Body of pancreas (tissue), 4 donors: ENCODE measurements at regions not wholly inside any gene's neighbourhood (a gene's known extent, or its start where the extent isn't known, plus 50 kb on each side); places are given as distances from the start of the nearest gene placed in this dataset.

Source experiments
- ATAC-seq: fragments of 150-250 bp; one replicate; pipeline ENCODE4 v1.9.1; 2016
- DNase-seq, 4 donors: peaks; one replicate each; pipeline ENCODE4 v3.0.0-alpha.2; 2019
- H3K27ac ChIP-seq, 4 donors: fragments of 200-600 bp; sonication (generic); 1 replicate in 3 of 4; 2 replicates in 1 of 4; pipeline versions ENCODE4 v1.5.1 to v1.6.1; 2016 to 2019; ENCODE audit warnings: mild to moderate bottlenecking in 1 of 4, mixed read lengths in 1 of 4, moderate library complexity in 1 of 4
- H3K27me3 ChIP-seq, 2 donors: fragments of 200-600 bp; sonication (generic); one replicate each; pipeline ENCODE4 v1.6.0; 2016; ENCODE audit warnings: mild to moderate bottlenecking in 1 of 2
- H3K36me3 ChIP-seq, 2 donors: fragments of 200-600 bp; sonication (generic); replicated peaks in 1 of 2; 2 replicates each; pipeline ENCODE4 v1.5.1; 2016; ENCODE audit warnings: low read depth in 2 of 2; ENCODE audit not compliant: insufficient read depth in 1 of 2
- H3K4me1 ChIP-seq: fragments of 200-600 bp; sonication (generic); one replicate; pipeline ENCODE4 v1.6.0; 2016
- H3K4me3 ChIP-seq, 2 donors: fragments of 200-600 bp; sonication (generic); 1 replicate in 1 of 2; 2 replicates in 1 of 2; pipeline ENCODE4 v1.5.1; 2016 to 2019
- H3K9me3 ChIP-seq, 3 donors: fragments of 200-600 bp; sonication (generic); 1 replicate in 2 of 3; 2 replicates in 1 of 3; pipeline ENCODE4 v1.5.1; 2016
- POLR2A ChIP-seq, 3 donors: fragments of 450-650 bp; IDR thresholded peaks; one replicate each; pipeline ENCODE4 v1.6.1; 2016; ENCODE audit warnings: antibody characterized with exemption in 3 of 3, mild to moderate bottlenecking in 2 of 3
- WGBS, 2 donors: methylation state at CpG; one replicate each; pipeline ENCODE4 v1.1.5; 2017; 5-methylcytosine and 5-hydroxymethylcytosine counted together
- intact Hi-C: fragments of 100-400 bp; cut with DNase I; formaldehyde crosslinking; loops from one replicate; pipeline ENCODE4 v1.15.1; 2023
- TF ChIP-seq, protein P1 (sequence below), 7 experiments: fragments of 450-650 bp in 4 of 7; fragments of 200-600 bp in 3 of 7; sonication (generic) in 3 of 7; IDR thresholded peaks; one replicate each; pipeline ENCODE4 v1.5.1; 2016 to 2019; ENCODE audit warnings: antibody characterized with exemption in 7 of 7

DNA sequence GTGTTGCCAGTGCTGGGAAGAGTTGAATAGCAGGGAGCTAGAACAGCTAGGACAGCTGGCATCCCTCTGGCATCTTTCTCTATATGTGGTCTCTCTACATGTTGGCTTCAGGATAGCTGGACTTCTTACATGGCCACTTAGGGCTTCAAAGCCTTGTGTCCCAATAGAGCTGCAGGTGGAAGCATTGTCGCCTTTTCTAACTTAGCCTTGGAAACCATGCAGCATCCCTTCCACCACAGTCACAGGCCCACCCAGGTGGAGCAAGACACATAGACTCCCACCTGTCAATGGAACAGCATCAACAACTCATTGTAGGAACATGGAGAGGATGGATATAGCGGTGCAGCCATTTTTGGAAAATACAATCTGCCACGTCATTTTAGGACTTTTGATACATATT lies 149.0 kb downstream of the AASDH start:
- Histone ChIP-seq H3K27ac (no peak overlapping the region), H3K9me3 (no peaks in the 10 kb centered on the region), H3K4me1 (peaks cover 4% of the 10 kb centered on the region), H3K36me3 (no peaks in the 10 kb centered on the region), H3K27me3 (no peaks in the 10 kb centered on the region), H3K4me3 (no peak overlapping the region)
- no peak for TF ChIP-seq POLR2A (IDR thresholded peaks at IDR 0.05)
- TF ChIP-seq, protein P1, sequence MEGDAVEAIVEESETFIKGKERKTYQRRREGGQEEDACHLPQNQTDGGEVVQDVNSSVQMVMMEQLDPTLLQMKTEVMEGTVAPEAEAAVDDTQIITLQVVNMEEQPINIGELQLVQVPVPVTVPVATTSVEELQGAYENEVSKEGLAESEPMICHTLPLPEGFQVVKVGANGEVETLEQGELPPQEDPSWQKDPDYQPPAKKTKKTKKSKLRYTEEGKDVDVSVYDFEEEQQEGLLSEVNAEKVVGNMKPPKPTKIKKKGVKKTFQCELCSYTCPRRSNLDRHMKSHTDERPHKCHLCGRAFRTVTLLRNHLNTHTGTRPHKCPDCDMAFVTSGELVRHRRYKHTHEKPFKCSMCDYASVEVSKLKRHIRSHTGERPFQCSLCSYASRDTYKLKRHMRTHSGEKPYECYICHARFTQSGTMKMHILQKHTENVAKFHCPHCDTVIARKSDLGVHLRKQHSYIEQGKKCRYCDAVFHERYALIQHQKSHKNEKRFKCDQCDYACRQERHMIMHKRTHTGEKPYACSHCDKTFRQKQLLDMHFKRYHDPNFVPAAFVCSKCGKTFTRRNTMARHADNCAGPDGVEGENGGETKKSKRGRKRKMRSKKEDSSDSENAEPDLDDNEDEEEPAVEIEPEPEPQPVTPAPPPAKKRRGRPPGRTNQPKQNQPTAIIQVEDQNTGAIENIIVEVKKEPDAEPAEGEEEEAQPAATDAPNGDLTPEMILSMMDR (IDR thresholded peaks at IDR 0.05), result no peak
- ATAC-seq, result no peak
- 88 to 94% methylated on average over 3 of the region's 3 CpGs for WGBS, 2 donors
- intact Hi-C loops, result no loop called here
- no peak for DNase-seq

DNA sequence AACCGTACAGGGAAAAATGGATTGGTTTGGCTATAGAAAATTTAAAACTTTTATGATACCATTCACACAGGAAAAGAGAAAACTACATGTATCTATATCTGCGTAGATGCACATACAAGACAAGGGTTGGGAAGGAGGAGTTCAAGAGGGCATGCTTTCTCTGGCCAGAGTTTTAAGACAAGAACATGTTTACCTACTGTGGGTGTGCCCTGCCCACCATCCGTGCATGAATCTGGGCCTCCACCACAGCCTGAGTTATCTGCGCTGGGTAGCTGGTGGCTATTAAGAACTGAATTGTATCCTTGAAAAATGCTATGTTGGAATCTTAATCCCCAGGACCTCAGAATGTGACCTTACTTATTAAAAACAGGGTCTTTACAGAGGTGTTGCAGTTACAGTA lies 151.6 kb downstream of the AASDH start:
- no peak for ATAC-seq
- Histone ChIP-seq H3K27ac (no peak overlapping the region), H3K27me3 (no peaks in the 10 kb centered on the region), H3K4me1 (peaks cover under 1% of the 10 kb centered on the region), H3K9me3 (no peaks in the 10 kb centered on the region), H3K36me3 (no peaks in the 10 kb centered on the region), H3K4me3 (no peak overlapping the region)
- 80 to 85% methylated on average over 4 of the region's 4 CpGs for WGBS, 2 donors
- intact Hi-C loops, result no loop called here
- no peak for TF ChIP-seq POLR2A (IDR thresholded peaks at IDR 0.05)
- TF ChIP-seq, protein P1 (IDR thresholded peaks at IDR 0.05), result no peak
- no peak for DNase-seq

DNA sequence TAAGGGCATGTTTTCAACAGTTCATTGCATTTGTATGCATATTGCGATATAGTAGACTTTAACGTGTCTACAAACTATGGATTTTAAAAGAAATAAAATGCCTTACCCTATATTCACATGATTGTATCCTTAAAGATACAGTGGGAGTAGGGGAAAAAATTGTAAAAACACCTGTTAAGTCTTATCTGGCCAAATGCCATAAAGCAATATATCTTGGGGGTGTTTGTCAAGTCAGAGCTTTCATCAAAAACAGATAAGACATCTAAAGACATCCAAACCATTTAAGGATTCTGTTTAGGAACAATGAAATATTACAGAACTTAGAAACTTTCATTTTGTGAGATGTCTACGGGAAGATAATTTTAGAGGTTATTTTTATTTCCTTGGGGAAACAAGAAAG lies 152.3 kb downstream of the AASDH start:
- no peaks in the 10 kb centered on the region for H3K9me3 ChIP-seq
- no peak overlapping the region for H3K4me3 ChIP-seq
- no peaks in the 10 kb centered on the region for H3K4me1 ChIP-seq
- no peak for ATAC-seq
- TF ChIP-seq POLR2A (IDR thresholded peaks at IDR 0.05), result no peak
- TF ChIP-seq, protein P1 (IDR thresholded peaks at IDR 0.05), result no peak
- DNase-seq, result no peak
- WGBS, 2 donors, result 59 to 67% methylated on average over 3 of the region's 3 CpGs
- intact Hi-C loops, result no loop called here
- no peaks in the 10 kb centered on the region for H3K27me3 ChIP-seq
- H3K36me3 ChIP-seq, result no peaks in the 10 kb centered on the region
- H3K27ac ChIP-seq, result no peak overlapping the region

DNA sequence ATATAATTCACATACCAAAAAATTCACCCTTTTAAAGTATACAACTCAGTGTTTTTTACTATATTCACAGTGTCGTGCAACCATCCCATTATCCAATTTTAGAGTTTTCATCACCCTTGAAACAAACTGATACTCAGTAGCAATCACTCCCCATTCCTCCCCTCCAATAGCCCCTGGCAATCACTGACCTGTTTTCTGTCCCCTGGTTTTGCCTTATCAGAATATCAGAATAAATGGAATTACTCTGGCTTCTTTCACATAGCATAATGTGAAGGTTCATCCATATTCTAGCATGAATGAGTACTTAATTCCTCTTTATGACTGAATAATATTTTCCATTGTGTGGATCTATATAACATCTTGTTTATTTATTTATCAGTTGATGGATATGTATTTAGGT lies 153.2 kb downstream of the AASDH start:
- no peak overlapping the region for H3K4me3 ChIP-seq
- H3K27ac ChIP-seq, result no peak overlapping the region
- H3K4me1 ChIP-seq, result no peaks in the 10 kb centered on the region
- DNase-seq (no peak), ATAC-seq (no peak)
- intact Hi-C loops, result no loop called here
- WGBS, 2 donors, result 94 to 96% methylated on average over 1 of the region's 1 CpG
- H3K27me3 ChIP-seq, result no peaks in the 10 kb centered on the region
- H3K36me3 ChIP-seq, result no peaks in the 10 kb centered on the region
- TF ChIP-seq POLR2A (IDR thresholded peaks at IDR 0.05), result no peak
- TF ChIP-seq, protein P1 (IDR thresholded peaks at IDR 0.05), result no peak
- H3K9me3 ChIP-seq, result no peaks in the 10 kb centered on the region

DNA sequence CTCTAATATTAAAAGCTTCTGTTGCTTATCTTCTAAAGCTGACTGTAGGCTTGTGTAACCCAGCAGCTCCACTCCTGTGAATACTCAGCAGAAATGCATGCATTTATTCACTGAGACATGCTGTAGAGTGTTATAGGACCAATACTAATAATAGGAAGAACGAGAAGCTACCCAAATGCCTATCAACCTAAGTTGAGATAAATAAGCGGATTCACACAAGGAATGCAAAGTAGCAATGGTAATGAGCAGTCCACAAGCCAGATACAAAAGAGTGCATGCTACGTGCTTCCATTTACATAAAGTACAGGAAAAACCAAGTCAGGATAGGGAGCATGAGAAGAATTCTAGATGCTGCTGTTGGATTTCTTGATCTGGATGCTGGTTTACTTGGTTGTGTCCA lies 155.9 kb downstream of the AASDH start:
- intact Hi-C loops, result no loop called here
- WGBS, 2 donors, result 58 to 60% methylated on average over 3 of the region's 3 CpGs

More for the DNA sequence above, 155.9 kb downstream of the AASDH start:
- no peak for ATAC-seq
- Histone ChIP-seq H3K27ac (no peak overlapping the region), H3K9me3 (no peaks in the 10 kb centered on the region), H3K27me3 (no peaks in the 10 kb centered on the region), H3K4me1 (no peaks in the 10 kb centered on the region), H3K36me3 (no peaks in the 10 kb centered on the region), H3K4me3 (no peak overlapping the region)
- DNase-seq, result no peak
- TF ChIP-seq, protein P1 (IDR thresholded peaks at IDR 0.05), result no peak
- TF ChIP-seq POLR2A (IDR thresholded peaks at IDR 0.05), result no peak
